CD8-positive, alpha-beta memory T cell (primary cell): ENCODE measurements at regions not wholly inside any gene's neighbourhood (a gene's known extent, or its start where the extent isn't known, plus 50 kb on each side); places are given as distances from the start of the nearest gene placed in this dataset.

Experiments
- CTCF ChIA-PET: fragments of 350-600 bp; sonication (Branson Sonifier 250); formaldehyde crosslinking; loops from one replicate; lab custom pipeline; 2021; ENCODE audit warnings: antibody characterized with exemption; lab: Charles Lee
- POLR2A ChIA-PET: fragments of 350-600 bp; sonication (Branson Sonifier 250); formaldehyde crosslinking; loops from one replicate; lab custom pipeline; 2021; ENCODE audit warnings: antibody characterized with exemption; lab: Charles Lee
- DNase-seq, 5 donors: peaks; one replicate each; pipeline versions ENCODE4 v3.0.0 to v3.0.0-alpha.2; 2020 to 2022; ENCODE audit warnings: mixed read lengths in 1 of 5
- H3K27ac ChIP-seq: one replicate; pipeline ENCODE4 v1.7.0; 2013; ENCODE audit warnings: low read depth, mild to moderate bottlenecking, low read length, moderate library complexity
- H3K27me3 ChIP-seq: 2 replicates; pipeline ENCODE4 v1.7.0; 2013; ENCODE audit warnings: low read length, mild to moderate bottlenecking; ENCODE audit not compliant: insufficient read depth, poor library complexity, severe bottlenecking
- H3K36me3 ChIP-seq: 2 replicates; pipeline ENCODE4 v1.7.0; 2013; ENCODE audit warnings: mild to moderate bottlenecking, low read length, moderate library complexity; ENCODE audit not compliant: insufficient read depth
- H3K4me1 ChIP-seq: 2 replicates; pipeline ENCODE4 v1.7.0; 2013; ENCODE audit warnings: mild to moderate bottlenecking, low read length, moderate library complexity; ENCODE audit not compliant: insufficient read depth
- H3K4me3 ChIP-seq: 2 replicates; pipeline ENCODE4 v1.7.0; 2013; ENCODE audit warnings: mild to moderate bottlenecking, low read length
- H3K9me3 ChIP-seq: 2 replicates; pipeline ENCODE4 v1.7.0; 2013; ENCODE audit warnings: mild to moderate bottlenecking, low read length
- H3K27ac Mint-ChIP-seq, 8 donors: one replicate each; pipeline ENCODE4 v1.8.0; 2020 to 2021; ENCODE audit warnings: mixed read lengths in 8 of 8, mild to moderate bottlenecking in 6 of 8, inconsistent platforms in 3 of 8, moderate library complexity in 3 of 8
- H3K27me3 Mint-ChIP-seq, 2 donors: one replicate each; pipeline ENCODE4 v1.8.0; 2020 to 2021; ENCODE audit warnings: mixed read lengths in 2 of 2, mild to moderate bottlenecking in 1 of 2, moderate library complexity in 1 of 2
- H3K36me3 Mint-ChIP-seq, 3 donors: one replicate each; pipeline ENCODE4 v1.8.0; 2020 to 2021; ENCODE audit warnings: mixed read lengths in 3 of 3, inconsistent platforms in 1 of 3, mild to moderate bottlenecking in 1 of 3
- H3K4me1 Mint-ChIP-seq, 3 donors: one replicate each; pipeline ENCODE4 v1.8.0; 2020 to 2021; ENCODE audit warnings: mixed read lengths in 3 of 3, inconsistent platforms in 1 of 3, mild to moderate bottlenecking in 1 of 3
- H3K4me3 Mint-ChIP-seq, 7 donors: one replicate each; pipeline ENCODE4 v1.8.0; 2020 to 2021; ENCODE audit warnings: mixed read lengths in 7 of 7, mild to moderate bottlenecking in 6 of 7, moderate library complexity in 4 of 7, inconsistent platforms in 2 of 7
- H3K9me3 Mint-ChIP-seq, 5 donors: one replicate each; pipeline ENCODE4 v1.8.0; 2020 to 2022; ENCODE audit warnings: mixed read lengths in 5 of 5, mild to moderate bottlenecking in 3 of 5, moderate library complexity in 2 of 5, inconsistent platforms in 1 of 5

DNA sequence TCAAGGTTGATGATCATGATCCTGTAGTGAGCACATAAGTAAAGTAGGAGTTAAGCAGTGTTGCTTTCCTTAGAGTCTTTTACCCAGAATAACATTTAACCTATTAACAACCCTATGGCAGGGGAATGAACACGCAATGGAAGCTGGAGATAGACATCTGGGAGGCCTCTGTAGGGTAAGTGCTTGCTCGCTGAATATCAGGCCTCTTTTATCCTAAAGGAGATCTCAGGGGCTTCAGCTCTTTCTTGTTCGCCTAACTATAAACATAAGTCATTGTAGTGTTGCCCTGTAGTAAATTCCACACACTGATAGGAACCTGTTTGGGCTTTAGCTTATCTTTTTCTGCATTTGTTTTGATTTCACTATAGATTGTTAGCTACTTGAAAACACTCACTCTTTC, 174.4 kb upstream of the TCF4 start:
- Mint-ChIP-seq H3K9me3 (peaks cover 0 to 8% (median 3%) of the 10 kb centered on the region in 5 donors), H3K4me1 (no peaks in the 10 kb centered on the region), H3K4me3 (no peak overlapping the region), H3K27me3 (peaks cover 0 to 3% of the 10 kb centered on the region in 2 donors), H3K27ac (no peak overlapping the region), H3K36me3 (peaks cover 0 to 2% (median 0%) of the 10 kb centered on the region in 3 donors)
- Histone ChIP-seq H3K4me3 (no peak overlapping the region), H3K27me3 (no peaks in the 10 kb centered on the region), H3K9me3 (no peaks in the 10 kb centered on the region), H3K36me3 (no peaks in the 10 kb centered on the region), H3K27ac (no peak overlapping the region), H3K4me1 (no peaks in the 10 kb centered on the region)
- CTCF ChIA-PET = no interaction called here
- POLR2A ChIA-PET = no interaction called here
- DNase-seq = no peak

DNA sequence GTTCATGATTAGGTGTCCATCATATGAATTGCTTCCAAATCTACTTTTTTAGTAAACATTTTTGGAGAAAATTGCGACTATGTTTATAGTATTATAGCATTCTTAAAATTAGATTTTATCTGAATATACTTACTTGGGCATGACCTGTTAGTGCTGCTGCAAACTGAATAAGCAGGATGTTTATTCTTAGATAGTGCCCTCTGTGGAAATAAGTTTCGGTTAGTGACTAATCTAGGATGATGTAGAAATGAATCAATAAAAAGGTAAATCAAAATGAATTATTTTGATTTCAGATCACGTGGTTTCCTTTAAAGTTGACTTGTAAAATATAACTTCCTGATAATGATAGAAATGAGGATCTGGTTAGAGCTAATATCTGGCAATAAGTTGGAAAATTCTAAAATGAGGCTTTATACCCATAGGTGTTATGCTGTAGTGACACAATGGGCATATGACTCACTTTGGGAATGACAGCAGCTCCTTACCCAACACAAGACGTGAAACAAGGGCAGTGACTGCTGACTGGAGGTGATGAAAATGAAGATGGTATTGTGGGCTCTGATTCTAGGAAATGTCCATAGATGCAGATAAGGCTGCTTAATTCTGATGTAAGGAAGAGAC, 165.8 kb upstream of the TCF4 start:
- no peaks in the 10 kb centered on the region for H3K27me3 Mint-ChIP-seq
- H3K4me1 ChIP-seq = no peaks in the 10 kb centered on the region
- no peaks in the 10 kb centered on the region for H3K36me3 Mint-ChIP-seq
- no peaks in the 10 kb centered on the region for H3K4me1 Mint-ChIP-seq
- no peaks in the 10 kb centered on the region for H3K27me3 ChIP-seq
- no peak overlapping the region for H3K4me3 ChIP-seq
- H3K9me3 ChIP-seq = no peaks in the 10 kb centered on the region
- no peaks in the 10 kb centered on the region for H3K36me3 ChIP-seq
- ChIA-PET CTCF (no interaction called here), POLR2A (no interaction called here)
- no peak overlapping the region for H3K27ac ChIP-seq
- DNase-seq = no peak
- H3K4me3 Mint-ChIP-seq = no peak overlapping the region
- no peak overlapping the region for H3K27ac Mint-ChIP-seq
- H3K9me3 Mint-ChIP-seq = peaks cover 0 to 6% (median 4%) of the 10 kb centered on the region in 5 donors

DNA sequence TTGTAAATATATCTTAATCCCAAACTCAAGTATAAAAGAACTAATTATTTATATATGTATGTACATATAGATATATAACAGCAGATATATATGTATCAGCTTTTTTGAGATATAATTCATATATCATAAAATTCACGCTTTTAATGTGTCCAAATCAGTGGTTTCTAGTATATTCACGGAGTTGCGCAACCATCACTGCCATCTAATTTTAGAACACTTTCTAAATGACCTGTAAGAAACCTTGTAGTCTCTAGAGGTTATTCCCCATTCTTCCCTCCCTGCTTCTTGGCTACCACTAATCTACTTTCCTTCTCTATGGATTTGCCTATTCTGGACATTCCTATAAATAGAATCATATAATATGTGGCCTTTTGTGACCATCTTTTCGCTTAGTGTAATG, 163.5 kb upstream of the TCF4 start:
- no peak for DNase-seq
- no peaks in the 10 kb centered on the region for H3K27me3 ChIP-seq
- no peaks in the 10 kb centered on the region for H3K36me3 ChIP-seq
- Mint-ChIP-seq H3K27me3 (no peaks in the 10 kb centered on the region), H3K4me1 (no peaks in the 10 kb centered on the region), H3K27ac (no peak overlapping the region), H3K36me3 (no peaks in the 10 kb centered on the region), H3K4me3 (no peak overlapping the region), H3K9me3 (peaks cover 2 to 7% (median 6%) of the 10 kb centered on the region in 5 donors)
- CTCF ChIA-PET = no interaction called here
- no peaks in the 10 kb centered on the region for H3K4me1 ChIP-seq
- H3K9me3 ChIP-seq = no peaks in the 10 kb centered on the region
- POLR2A ChIA-PET = no interaction called here
- no peak overlapping the region for H3K4me3 ChIP-seq
- H3K27ac ChIP-seq = no peak overlapping the region

DNA sequence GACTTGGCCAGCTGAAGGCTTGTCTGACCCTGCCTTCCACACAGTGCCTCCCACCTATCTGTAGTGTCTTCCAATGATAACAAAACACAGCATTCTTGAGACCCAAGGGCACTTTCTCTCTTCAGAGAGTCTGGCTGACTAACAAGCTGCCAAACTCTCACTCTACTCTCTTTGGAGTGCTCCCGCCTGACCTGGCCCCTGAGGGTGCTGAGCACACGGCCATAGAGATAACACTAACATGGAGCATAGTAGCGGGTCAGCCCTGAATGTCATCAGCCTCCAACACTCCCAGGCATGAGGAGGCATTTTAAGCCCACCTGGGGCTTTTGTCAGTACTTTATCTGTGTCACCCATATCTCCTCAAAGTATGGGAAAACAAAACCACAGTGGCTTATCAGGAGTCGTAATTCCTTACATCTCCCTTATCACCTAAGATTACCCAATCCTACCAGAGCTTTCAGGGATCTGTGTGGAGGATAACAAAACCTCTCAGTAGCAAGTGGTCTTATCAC, 160.3 kb upstream of the TCF4 start:
- DNase-seq = no peak
- no peaks in the 10 kb centered on the region for H3K36me3 Mint-ChIP-seq
- H3K4me3 Mint-ChIP-seq = no peak overlapping the region
- H3K4me3 ChIP-seq = no peak overlapping the region
- ChIA-PET CTCF (no interaction called here), POLR2A (no interaction called here)
- H3K27me3 ChIP-seq = no peaks in the 10 kb centered on the region
- peak overlapping the region; percentile 27 for H3K27ac ChIP-seq
- H3K4me1 ChIP-seq = no peaks in the 10 kb centered on the region
- no peaks in the 10 kb centered on the region for H3K27me3 Mint-ChIP-seq
- H3K36me3 ChIP-seq = no peaks in the 10 kb centered on the region
- no peak overlapping the region for H3K27ac Mint-ChIP-seq
- H3K9me3 ChIP-seq = no peaks in the 10 kb centered on the region
- peaks cover 2 to 7% (median 2%) of the 10 kb centered on the region in 5 donors for H3K9me3 Mint-ChIP-seq
- no peaks in the 10 kb centered on the region for H3K4me1 Mint-ChIP-seq

DNA sequence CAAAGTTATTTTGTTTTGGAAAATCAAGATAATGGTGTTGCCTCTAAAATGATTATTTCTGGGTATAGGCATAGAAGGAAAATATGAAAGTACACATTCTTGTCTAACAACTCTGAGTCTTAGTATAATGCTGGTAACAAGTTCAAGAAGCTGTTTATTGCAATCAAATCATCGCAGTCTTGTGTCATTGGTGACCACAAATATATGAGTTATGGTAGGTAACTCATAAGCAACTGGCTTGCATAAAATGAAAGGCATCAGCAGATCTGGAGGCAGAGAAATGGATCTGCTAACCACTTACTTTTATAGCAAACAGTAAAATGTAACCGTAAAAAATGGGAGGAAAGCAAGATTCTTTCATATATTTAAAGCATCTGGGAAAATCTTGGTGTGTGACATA, 156.2 kb upstream of the TCF4 start:
- H3K27me3 Mint-ChIP-seq = no peaks in the 10 kb centered on the region
- no peak for DNase-seq
- no peaks in the 10 kb centered on the region for H3K9me3 ChIP-seq
- ChIA-PET POLR2A (no interaction called here), CTCF (no interaction called here)
- H3K27ac ChIP-seq = no peak overlapping the region
- no peak overlapping the region for H3K27ac Mint-ChIP-seq
- H3K4me1 Mint-ChIP-seq = no peaks in the 10 kb centered on the region
- no peaks in the 10 kb centered on the region for H3K4me1 ChIP-seq
- no peak overlapping the region for H3K4me3 ChIP-seq
- H3K27me3 ChIP-seq = no peaks in the 10 kb centered on the region
- no peak overlapping the region for H3K4me3 Mint-ChIP-seq
- H3K36me3 ChIP-seq = no peaks in the 10 kb centered on the region
- H3K9me3 Mint-ChIP-seq = peaks cover 0 to 7% (median 4%) of the 10 kb centered on the region in 5 donors
- H3K36me3 Mint-ChIP-seq = no peaks in the 10 kb centered on the region

DNA sequence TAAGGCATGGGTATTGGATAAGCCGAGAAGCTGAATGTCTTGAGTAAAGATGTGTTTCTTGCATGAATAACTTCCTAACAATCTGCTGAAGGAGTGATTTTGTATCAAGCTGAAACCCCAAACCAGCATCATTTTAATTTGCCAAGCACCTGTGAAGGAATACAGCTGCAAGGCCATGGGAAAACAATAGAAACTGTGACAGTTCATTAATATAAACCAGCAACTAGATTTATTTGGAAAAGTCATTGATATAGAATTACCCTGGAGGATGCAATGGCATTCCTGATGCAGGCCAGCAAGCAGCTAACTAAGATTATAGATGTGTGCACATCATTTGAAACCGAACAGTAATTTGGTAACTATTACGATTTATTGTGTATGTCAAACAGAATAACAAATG, 155.7 kb upstream of the TCF4 start:
- H3K4me3 ChIP-seq = no peak overlapping the region
- no peaks in the 10 kb centered on the region for H3K4me1 ChIP-seq
- ChIA-PET CTCF (no interaction called here), POLR2A (no interaction called here)
- no peaks in the 10 kb centered on the region for H3K9me3 ChIP-seq
- no peaks in the 10 kb centered on the region for H3K36me3 Mint-ChIP-seq
- no peaks in the 10 kb centered on the region for H3K36me3 ChIP-seq
- H3K27ac Mint-ChIP-seq = no peak overlapping the region
- no peak for DNase-seq
- H3K4me1 Mint-ChIP-seq = no peaks in the 10 kb centered on the region
- H3K27me3 ChIP-seq = no peaks in the 10 kb centered on the region
- H3K9me3 Mint-ChIP-seq = peaks cover 0 to 7% (median 4%) of the 10 kb centered on the region in 5 donors
- no peaks in the 10 kb centered on the region for H3K27me3 Mint-ChIP-seq
- no peak overlapping the region for H3K4me3 Mint-ChIP-seq
- H3K27ac ChIP-seq = no peak overlapping the region

DNA sequence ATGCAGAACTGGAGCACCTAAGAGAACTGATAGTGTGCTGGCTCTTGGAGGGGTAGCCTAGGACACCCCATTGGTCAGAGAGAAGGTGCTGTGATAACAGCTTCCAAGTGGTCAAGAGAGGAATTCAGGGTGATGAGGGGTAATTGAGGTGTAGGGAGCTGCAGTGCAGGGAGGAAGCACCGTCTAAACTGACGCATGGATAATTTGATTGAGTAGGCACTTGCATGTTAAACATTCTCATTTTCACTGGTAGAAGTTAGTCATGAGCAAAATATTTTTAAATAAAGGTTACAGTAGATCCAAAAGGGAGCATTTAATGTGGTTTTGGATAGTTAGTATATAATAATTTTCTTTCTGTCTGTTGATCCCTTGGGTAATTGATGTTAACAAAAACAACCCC, 155.1 kb upstream of the TCF4 start:
- Mint-ChIP-seq H3K27ac (no peak overlapping the region), H3K4me3 (no peak overlapping the region), H3K4me1 (no peaks in the 10 kb centered on the region), H3K9me3 (peaks cover 0 to 7% (median 4%) of the 10 kb centered on the region in 5 donors), H3K27me3 (no peaks in the 10 kb centered on the region), H3K36me3 (no peaks in the 10 kb centered on the region)
- Histone ChIP-seq H3K27me3 (no peaks in the 10 kb centered on the region), H3K4me1 (no peaks in the 10 kb centered on the region), H3K27ac (no peak overlapping the region), H3K36me3 (no peaks in the 10 kb centered on the region), H3K9me3 (no peaks in the 10 kb centered on the region), H3K4me3 (no peak overlapping the region)
- no peak for DNase-seq
- POLR2A ChIA-PET = no interaction called here
- CTCF ChIA-PET = no interaction called here

DNA sequence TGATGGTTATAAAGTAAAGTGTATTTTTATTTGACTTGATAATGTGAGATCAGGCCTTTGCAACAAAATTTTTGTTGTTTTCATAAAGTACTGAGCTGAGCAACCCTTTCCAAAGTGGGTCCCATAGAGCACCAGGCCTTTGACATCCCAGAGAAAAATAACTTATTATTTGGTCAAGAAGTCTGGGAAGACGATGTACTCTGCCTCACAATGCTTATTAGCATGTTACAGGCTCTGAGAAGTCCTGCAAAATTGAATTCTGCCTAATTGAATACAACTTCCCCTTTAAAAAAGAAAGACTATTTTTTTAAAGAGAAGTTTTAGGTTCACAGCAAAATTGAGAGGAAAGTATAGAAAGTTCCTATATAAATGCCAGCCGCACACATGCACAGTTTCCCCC, 151.5 kb upstream of the TCF4 start:
- no peak for DNase-seq
- H3K4me1 Mint-ChIP-seq = no peaks in the 10 kb centered on the region
- H3K27me3 Mint-ChIP-seq = peaks cover 0 to under 1% of the 10 kb centered on the region in 2 donors
- Histone ChIP-seq H3K4me1 (no peaks in the 10 kb centered on the region), H3K27me3 (no peaks in the 10 kb centered on the region), H3K9me3 (no peaks in the 10 kb centered on the region), H3K27ac (no peak overlapping the region), H3K4me3 (no peak overlapping the region), H3K36me3 (no peaks in the 10 kb centered on the region)
- POLR2A ChIA-PET = no interaction called here
- H3K9me3 Mint-ChIP-seq = peaks cover 0 to 6% (median 4%) of the 10 kb centered on the region in 5 donors
- CTCF ChIA-PET = no interaction called here
- H3K4me3 Mint-ChIP-seq = no peak overlapping the region
- no peak overlapping the region for H3K27ac Mint-ChIP-seq
- H3K36me3 Mint-ChIP-seq = no peaks in the 10 kb centered on the region
